22Rv1 (cell line): ENCODE measurements at regions not wholly inside any gene's neighbourhood (a gene's known extent, or its start where the extent isn't known, plus 50 kb on each side); places are given as distances from the start of the nearest gene placed in this dataset.

Source experiments
- H3K27ac ChIP-seq: fragments of 450-650 bp; 2 replicates; pipeline ENCODE4 v1.5.1; 2017
- CTCF ChIP-seq: fragments of 450-650 bp; IDR thresholded peaks from 2 replicates; pipeline ENCODE4 v1.5.1; 2017; ENCODE audit warnings: mild to moderate bottlenecking
- ZFX ChIP-seq: fragments of 450-650 bp; IDR thresholded peaks from 2 replicates; pipeline ENCODE4 v1.6.1; 2017; ENCODE audit warnings: antibody characterized with exemption, borderline replicate concordance

DNA sequence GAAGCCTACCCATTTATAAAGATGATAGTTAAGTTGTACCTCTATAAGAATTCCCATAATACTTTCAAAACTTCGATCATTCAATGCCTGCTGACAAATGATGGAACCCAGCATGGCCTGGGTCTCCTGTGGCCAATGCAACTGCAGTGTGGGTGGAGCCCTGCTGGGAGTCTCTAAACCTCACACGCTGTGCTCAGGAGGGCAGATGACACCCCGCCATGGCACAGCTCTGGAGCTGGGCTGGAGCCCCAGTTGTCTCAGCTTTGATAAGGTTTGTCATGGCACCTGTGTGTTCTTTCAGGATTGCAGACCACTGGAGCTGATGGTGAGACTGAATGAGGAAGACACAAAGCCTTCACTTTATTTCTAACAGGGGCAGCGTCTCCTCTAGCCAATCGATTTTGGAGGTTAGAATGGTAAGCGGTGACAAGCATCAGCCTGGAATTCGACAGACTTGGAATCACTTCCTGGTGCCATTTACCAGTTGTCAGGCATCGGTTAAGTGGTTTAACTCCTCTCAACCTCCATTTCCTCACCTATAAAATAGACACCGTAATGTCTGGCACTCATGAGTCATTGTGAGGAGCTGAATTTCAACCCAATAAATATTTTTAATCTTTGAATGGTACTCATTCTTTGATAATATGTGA is 383.6 kb upstream of the SALL3 start:
- TF ChIP-seq CTCF, result no peak
- TF ChIP-seq ZFX, result no peak

GRCh38 chr18:78596794-78597345 is 382.7 kb upstream of the SALL3 start:
- no peak overlapping the region for H3K27ac ChIP-seq
- TF ChIP-seq ZFX (no peak), CTCF (no peak)

More for the DNA sequence above, 383.6 kb upstream of the SALL3 start:
- no peak overlapping the region for H3K27ac ChIP-seq

DNA sequence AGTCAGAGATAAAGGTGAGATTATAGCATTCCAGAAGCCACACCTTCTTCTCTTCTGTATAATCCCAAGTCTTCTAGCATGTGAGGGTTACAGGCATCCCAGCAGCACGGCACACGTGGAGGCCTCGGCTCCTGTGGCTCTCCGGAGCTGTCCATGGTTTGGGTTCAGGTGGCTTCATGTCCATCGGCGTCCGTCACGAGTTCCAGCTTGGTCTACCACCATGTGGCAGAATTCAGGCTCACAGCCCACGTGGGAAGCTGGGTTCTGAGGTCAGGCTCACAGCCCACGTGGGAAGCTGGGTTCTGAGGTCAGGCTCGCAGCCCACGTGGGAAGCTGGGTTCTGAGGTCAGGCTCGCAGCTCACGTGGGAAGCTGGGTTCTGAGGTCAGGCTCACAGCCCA is 378.3 kb upstream of the SALL3 start:
- no peak overlapping the region for H3K27ac ChIP-seq
- TF ChIP-seq CTCF, result no peak

- H3K27ac ChIP-seq, result no peak overlapping the region
Observed at GRCh38 chr18:78601923-78602322, 377.7 kb upstream of the SALL3 start.

DNA sequence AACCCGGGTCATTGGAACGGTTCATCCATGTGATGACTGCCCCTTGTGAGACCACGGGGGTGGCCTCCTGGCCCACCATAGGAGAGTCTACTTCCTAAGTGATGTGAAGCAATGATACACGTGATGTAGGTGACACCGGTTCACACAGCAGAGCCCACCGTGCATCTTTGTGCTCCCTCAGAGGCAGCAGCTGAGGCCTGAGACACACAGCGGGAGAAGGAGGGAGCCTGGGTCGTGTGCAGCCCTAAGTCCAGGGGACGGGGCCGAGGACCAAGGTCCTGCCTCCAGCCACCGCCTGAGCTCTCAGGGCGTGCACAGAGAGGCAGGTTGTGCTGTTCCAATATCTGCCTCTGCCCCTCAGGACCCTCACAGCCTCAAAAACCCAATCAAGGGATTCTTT is 377.2 kb upstream of the SALL3 start:
- no peak for TF ChIP-seq CTCF
- no peak for TF ChIP-seq ZFX
- H3K27ac ChIP-seq, result no peak overlapping the region

More at GRCh38 chr18:78601923-78602322, 377.7 kb upstream of the SALL3 start:
- no peak for TF ChIP-seq CTCF
- no peak for TF ChIP-seq ZFX

GRCh38 chr18:78603102-78603983 is 376.3 kb upstream of the SALL3 start:
- no peak overlapping the region for H3K27ac ChIP-seq
- no peak for TF ChIP-seq ZFX
- no peak for TF ChIP-seq CTCF

DNA sequence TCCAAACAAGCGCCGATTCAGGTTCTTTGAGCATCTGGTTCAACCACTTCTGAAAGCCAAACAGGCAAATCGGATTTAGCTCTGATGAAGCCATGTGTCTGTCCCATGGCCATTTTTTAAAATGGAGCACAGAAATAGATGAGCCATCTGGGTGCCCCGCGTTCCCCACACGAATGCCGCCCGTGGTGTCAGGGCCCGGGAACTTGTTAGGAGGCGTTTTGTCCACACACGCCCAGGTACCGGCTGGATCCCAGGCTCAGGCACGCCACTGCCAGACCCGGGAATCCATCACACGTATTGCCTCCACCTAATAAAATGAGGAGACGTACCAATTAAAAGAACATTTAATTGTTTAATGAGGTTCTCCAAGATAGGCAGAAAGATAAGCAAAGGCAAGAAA is 374.4 kb upstream of the SALL3 start:
- TF ChIP-seq CTCF, result no peak
- no peak for TF ChIP-seq ZFX
- H3K27ac ChIP-seq, result no peak overlapping the region
